Gastrocnemius medialis (tissue), 4 donors: ENCODE measurements at regions not wholly inside any gene's neighbourhood (a gene's known extent, or its start where the extent isn't known, plus 50 kb on each side); places are given as distances from the start of the nearest gene placed in this dataset.

ENCODE experiments used
- CTCF ChIP-seq, 5 experiments: fragments of 450-650 bp in 3 of 5; fragments of 200-600 bp in 2 of 5; sonication (generic) in 2 of 5; IDR thresholded peaks in 4 of 5; conservative IDR thresholded peaks in 1 of 5; 1 replicate in 4 of 5; 2 replicates in 1 of 5; pipeline ENCODE4 v1.5.1; 2016 to 2019; ENCODE audit warnings: antibody characterized with exemption in 5 of 5, mild to moderate bottlenecking in 3 of 5, moderate library complexity in 3 of 5
- POLR2A ChIP-seq, 2 donors: fragments of 450-650 bp; IDR thresholded peaks; one replicate each; pipeline ENCODE4 v1.6.1; 2017; ENCODE audit warnings: antibody characterized with exemption in 2 of 2, mild to moderate bottlenecking in 2 of 2, moderate library complexity in 2 of 2

GRCh38 chr4:43716721-43717395 lies 731.8 kb downstream of the KCTD8 start:
- no peak for TF ChIP-seq POLR2A (IDR thresholded peaks at IDR 0.05)
- TF ChIP-seq CTCF (IDR thresholded peaks at IDR 0.05 in 4 of 5, conservative IDR thresholded peaks at IDR 0.05 in 1 of 5) = no peak
